ENCODE measurements at regions not wholly inside any gene's neighbourhood (a gene's known extent, or its start where the extent isn't known, plus 50 kb on each side); places are given as distances from the start of the nearest gene placed in this dataset.
A peak's percentile ranks its signal among the peaks of the same experiment; 100 is the strongest.

DNA sequence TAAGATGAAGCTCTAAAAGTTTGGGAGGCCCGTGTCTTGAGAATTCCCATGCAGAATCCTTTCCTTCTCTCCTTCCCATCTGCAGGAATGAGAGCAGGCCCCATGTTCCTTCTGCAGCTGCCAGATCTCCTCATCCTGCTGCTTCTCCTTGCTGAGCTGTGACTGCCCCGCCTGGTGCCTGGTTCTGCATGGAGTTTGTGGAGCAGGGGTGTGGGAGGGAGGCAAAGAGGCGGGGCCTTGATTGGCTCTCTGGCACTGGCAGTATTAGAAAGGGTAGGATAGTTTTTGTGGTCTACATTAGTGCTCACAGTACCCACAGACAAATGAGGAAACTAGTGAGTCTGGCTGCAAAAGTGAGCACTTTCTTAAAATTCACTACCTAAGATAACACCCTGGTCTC lies 91.1 kb upstream of the CLPB start:
- DNase-seq, result no peak

DNA sequence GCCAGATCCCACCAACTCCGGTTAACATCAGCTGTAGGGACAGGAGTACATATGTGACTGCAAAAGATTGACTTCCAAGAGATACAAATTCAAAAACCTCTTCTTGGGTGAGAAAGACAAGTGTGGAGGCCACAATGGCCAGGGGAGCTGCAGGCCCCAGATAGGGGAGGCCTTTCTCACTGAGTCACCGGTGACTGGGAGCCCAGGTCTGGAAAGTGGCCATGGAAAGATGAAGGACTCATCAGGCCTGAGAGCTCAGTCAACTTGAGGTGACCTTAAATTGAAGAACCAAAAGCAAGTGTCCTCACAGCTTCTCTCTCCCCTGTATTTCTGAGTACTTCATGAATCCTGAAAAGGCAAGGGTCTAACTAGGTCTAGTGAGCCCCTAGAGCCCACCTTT lies 90.4 kb upstream of the CLPB start:
- DNase-seq, result no peak

DNA sequence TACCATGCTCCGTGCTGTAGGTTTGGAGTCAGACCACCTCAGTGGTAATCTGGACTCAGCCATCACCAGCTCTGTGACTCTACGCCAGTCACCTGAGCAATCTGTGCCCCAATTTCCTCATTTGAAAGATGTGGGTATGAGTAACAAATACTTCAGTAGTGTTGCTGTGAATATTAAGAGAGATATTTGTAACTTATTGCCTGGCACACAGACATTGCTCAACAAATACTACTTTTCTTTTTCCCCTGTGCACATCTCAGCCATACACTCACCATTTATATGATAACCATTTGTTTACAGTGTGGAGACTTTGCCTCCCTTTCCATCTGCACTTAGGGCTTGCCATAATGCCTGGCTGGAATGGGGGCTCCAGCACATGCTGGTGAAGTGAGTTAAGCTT lies 89.7 kb upstream of the CLPB start:
- DNase-seq, result no peak

DNA sequence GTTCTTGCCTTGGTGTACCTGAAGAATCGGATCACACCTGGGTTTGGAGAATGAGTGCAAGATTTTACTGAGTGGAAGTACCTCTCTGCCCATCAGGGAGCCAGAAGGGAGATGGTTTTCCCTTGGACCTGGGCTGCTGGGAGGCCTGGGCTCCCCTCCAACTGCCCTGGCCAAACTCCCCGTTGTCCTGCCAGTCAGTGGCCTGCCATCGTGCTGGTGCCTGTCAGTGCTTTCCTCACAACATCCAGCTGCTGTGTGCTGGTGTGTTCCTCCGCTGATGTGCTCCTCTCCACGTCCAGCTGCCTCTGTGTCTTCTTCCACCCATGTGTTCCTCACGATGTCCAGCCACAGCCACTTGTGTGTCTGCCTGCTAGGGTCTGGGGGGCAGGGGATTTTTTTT lies 87.9 kb upstream of the CLPB start:
- no peak for DNase-seq

DNA sequence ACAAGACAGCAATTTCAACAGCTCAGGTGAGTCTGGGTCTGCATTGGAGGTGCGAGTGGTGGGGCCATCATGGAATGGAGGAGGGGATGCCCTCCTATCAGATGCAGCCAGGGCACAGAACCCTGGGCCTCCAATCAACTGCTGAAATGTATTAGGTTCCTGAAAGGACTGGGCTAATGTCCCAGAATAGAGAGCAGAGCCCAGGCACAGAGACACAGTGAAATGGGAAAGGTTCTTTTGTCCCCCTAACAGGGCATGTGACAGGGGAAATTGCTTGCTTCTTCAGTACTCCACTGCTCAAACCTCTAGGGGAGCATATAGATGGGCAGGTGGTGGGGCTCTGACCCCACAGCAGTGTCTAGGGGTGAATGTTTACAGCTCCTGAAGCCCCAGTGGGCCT lies 87.3 kb upstream of the CLPB start:
- DNase-seq, result no peak

DNA sequence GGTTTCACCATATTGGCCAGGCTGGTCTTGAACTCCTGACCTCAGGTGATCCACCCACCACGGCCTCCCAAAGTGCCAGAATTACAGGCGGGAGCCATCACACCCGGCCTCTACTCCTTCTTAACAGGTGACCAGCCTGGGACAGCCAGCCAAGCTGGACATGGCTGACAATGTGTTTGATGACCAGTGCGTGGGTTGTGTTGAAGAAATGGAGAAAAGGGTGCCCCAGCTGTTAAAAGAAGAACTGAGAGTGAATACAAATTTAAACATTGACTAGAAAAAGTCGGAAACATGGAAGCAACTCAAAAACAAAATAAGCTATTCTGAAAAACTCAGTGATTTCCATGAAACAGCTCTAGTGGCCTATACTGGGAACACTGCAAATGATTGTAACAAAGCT lies 86.5 kb upstream of the CLPB start:
- no peak for DNase-seq

DNA sequence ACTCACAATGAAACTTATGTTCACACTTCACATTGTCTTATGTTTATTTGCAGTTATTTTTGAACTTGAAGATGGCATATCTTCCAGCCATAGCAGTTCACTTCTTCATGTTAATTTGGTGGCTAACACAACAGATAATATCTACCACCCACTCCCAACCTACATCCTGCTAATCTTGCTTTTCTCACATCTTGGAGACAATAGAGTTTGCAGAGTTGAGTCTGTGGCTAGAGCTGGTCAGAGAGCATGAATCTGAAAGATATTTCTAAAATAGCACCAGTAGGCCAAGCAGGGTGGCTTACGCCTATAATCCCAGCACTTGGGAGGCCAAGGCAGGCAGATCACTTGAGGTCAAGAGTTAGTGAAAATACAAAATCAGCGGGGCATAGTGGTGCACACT lies 85.6 kb upstream of the CLPB start:
- DNase-seq, result peak in 2 of 5 experiments; percentile 67 to 94

DNA sequence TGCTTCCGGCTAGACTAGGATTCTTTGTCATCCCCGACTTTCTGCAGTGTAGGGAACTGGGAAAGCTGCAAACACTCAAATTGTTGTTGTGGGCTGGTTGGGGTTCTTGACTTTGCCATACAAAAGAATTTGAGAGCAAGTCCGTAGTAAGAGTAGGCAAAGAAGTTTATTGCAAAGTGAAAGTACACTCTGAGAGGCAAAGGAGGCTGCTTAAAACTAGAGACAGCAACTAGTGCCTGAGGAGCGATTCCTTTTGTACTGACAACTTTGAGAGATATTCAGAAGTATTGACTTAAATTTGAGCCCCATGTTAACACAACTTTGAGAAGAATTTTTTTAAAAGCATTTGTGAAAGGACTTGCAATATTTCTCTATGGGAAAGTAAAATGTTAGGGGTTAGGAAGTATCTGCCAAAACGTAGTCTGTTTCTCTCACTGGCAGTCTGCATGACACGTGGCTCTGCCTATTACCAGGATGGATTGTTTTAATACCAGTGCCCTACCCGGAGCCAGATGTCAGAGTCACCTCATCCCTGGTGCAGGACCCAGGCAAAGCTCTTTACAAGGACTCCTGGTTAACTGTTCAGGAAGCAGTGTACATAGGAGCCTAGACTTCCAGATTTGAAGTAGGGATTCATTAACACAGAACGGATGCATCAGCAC lies 85.0 kb upstream of the CLPB start:
- peak in 1 of 5 experiments; percentile 66 for DNase-seq

DNA sequence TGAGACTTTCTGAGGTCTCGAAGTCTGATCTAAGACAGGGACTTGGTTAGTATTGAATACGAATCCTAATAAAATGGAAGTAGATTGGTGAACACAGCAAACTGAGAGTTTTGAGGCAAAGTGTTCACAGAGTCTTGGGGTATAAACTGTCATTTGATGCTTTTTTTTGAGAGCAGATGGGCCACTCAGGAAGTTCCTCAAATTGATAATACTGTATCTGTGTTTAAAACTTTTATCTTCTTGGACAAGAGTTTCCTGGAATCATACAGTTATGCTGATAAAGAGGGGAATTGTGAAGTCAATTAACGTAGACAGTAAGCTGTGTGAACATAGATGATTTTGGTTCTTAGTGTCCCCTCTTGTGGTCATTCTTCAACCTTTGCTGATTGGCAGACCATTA lies 80.0 kb upstream of the CLPB start:
- DNase-seq, result no peak

DNA sequence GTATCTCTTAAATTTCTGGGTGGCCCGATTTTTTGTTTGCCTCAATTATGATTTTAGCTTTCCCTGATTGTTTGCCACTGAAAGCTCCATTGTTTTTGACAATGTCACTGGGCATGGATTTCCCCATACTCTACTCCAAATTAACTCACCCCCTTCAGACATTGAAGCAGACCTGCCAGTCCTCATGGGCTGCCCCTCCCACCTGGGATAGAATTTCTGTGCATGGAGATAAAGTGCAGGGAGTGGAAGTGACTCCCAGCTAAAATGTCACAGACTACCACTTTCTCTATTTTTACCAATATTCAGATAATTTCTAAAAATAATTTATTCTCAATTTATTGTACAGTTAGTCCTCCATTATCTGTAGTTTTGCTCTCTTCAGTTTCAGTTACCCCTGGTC lies 79.1 kb upstream of the CLPB start:
- no peak for DNase-seq

DNA sequence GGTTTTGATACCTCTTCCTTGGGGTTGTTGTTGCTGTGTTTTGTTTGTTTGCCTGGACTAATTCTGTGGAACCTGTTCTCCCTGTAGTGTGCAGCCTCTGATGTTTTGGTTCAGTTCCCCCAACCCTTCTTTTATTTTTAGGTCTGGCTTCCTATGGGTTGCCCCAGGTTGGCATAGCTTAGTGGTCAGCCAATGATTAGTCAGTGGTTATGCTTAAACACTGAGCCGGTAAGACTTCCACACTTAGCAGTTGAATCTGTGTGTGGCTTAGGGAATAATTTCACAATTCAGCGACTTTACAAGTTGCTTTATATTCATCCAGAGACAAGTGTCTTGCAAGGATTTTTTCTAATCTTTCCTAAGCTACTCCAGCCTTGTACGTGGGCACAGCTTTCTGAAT lies 78.6 kb upstream of the CLPB start:
- DNase-seq, result no peak

DNA sequence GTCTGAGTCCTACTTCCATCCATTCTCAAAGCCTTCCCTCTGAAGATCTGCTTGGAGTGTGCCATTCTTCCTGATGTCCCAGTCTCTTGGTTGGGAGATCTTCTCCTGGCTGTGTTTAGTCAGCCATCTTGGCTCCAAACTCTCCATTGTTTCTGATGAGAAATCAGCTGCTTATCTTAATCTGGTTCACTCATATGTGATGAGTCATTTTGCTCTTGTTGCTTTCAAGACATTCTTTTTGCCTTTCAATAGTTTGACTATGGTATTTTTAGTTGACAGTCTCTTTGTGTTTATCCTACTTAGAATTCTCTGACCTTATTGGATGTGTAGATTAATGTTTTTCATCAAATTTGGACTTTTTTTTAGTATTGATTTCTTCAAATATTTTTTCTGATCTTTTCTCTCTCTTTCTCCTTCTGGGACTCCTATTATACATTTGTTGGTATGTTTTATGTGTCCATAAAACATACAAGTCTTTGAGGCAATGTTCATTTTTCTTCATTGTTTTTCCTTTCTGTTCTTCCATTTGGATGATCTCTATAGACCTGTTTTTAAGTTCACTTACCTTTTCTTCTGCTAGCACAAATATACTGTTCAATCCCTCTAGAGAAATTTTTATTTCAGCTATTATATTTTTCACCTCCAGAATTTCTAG lies 77.2 kb upstream of the CLPB start:
- DNase-seq, result peak in 1 of 5 experiments; percentile 48

DNA sequence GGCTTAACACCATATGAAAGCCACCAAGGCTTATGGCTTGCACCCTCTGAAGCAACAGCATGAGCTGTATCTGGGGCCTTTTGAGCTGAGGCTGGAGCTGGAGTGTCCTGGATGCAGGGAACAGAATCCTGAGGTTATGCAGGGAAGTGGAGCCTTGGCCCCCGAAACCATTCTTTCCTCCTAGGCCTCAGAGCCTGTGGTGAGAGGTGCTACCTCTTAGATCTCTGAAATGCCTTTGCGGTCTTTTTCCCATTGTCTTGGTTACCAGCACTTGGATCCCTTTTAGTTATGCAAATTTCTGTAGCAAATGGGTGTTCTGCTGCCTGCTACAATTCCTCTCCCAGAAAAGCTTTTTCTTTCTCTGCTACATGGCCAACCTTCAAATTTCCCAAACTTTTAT lies 72.7 kb upstream of the CLPB start:
- no peak for DNase-seq

DNA sequence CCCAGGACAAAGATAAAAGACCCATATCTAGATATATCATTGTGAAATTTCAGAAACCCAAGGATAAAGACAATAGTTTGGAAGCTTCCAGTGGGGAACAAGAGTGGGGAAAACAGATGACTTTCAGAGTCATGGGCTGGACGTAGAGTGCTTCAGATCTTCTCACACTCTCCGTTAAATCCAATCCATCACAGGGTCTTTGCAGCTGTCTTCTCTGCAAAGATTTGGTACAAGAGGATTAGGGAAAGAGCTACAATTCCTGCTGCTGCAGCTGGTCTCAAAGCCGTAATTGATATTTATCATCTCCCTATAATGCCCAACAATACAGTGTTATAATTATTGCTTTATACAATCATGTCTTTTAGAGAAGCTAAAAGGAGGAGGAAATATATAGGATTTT lies 63.4 kb upstream of the CLPB start:
- DNase-seq, result no peak

DNA sequence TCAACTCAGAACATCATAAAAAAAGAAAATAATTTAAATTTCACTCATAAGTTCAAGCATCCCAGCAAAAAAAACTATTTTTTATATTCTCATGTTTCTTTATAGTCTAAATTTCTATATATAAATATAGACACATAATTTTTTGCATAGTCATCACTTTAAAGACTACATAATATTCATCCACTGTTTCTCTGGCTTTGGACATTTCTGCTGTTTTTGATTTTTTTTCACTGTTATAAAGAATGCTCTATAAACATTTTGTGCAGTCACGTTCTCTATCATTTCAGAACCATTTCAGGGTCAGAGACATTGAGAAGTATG lies 59.7 kb upstream of the CLPB start:
- DNase-seq, result no peak

DNA sequence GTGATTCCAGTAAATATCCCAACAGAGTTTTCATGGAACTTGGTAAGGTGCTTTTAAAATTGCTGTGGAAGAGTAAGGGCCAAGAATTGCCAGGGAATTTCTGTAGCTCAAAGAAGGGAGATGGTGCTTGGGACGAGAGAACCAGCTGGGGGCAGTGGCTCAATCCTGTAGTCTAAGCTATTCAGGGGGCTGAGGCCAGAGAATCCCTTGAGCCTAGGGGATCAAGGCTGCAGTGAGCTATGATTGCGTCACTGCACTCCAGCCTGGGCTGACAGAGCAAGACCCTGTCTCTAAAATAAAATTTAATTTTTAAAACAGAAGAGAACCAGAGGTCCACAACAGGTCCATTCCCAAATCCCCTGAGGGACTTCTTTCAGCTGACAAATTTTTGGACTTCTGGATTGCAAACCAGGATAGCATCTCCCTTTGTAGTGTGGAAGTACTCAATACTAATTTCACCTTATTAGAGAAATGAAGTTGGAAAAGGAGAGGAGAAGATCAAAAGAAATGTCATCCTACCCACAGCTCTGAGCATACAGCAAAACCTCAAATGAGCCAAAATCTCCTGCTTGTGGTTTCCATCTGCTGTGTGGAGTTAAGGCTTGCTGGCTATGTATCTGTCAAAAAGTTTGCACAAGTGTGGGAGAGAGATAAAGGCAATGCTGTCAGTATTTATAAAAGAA lies 59.2 kb upstream of the CLPB start:
- peak in 1 of 5 experiments; percentile 52 for DNase-seq

DNA sequence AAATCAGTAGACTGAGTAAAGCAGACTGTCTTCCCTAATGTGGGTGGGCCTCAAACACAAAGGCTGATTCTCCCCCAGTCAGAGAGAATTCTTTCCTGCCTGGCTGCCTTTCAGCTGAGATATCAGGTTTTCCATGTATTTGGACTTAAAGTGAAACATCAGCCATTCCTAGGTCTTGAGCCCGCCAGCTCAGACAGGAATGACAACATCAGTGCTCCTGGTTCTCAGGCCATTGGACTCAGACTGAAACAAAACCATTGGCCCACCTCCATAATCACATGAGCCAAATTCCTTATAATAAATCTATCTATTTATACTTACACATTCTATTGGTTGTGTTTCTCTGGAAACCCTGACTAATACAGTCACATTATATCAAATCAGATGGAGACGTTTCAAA lies 56.7 kb upstream of the CLPB start:
- DNase-seq, result no peak

All from T-helper 2 cell (primary cell).